ENCODE measurements at regions not wholly inside any gene's neighbourhood (a gene's known extent, or its start where the extent isn't known, plus 50 kb on each side); places are given as distances from the start of the nearest gene placed in this dataset.

- ATAC-seq = no peak
- no peaks in the 10 kb centered on the region for H3K9me3 ChIP-seq
- intact Hi-C loops (cut with DNase I) = no loop called here
- H3K27me3 ChIP-seq = peaks cover 40% of the 10 kb centered on the region
- no peak overlapping the region for H3K27ac ChIP-seq
- TF ChIP-seq CTCF (IDR thresholded peaks at IDR 0.05) = no peak
- no peak overlapping the region for H3K4me3 ChIP-seq
- H3K36me3 ChIP-seq = no peaks in the 10 kb centered on the region
- no peaks in the 10 kb centered on the region for H3K4me1 ChIP-seq
- DNase-seq = no peak
These were observed 59.3 kb upstream of the KCNA5 start for GRCh38 chr12:4984344-4984743.

GRCh38 chr12:4984971-4985370, 58.7 kb upstream of the KCNA5 start:
- DNase-seq = no peak
- Histone ChIP-seq H3K4me3 (no peak overlapping the region), H3K27me3 (peaks cover 40% of the 10 kb centered on the region), H3K36me3 (no peaks in the 10 kb centered on the region), H3K4me1 (no peaks in the 10 kb centered on the region), H3K9me3 (no peaks in the 10 kb centered on the region), H3K27ac (no peak overlapping the region)
- intact Hi-C loops (cut with DNase I) = no loop called here
- ATAC-seq = no peak
- no peak for TF ChIP-seq CTCF (IDR thresholded peaks at IDR 0.05)

- no peaks in the 10 kb centered on the region for H3K4me1 ChIP-seq
- no peaks in the 10 kb centered on the region for H3K36me3 ChIP-seq
- H3K9me3 ChIP-seq = no peaks in the 10 kb centered on the region
- intact Hi-C loops (cut with DNase I) = no loop called here
- no peak for DNase-seq
- H3K27me3 ChIP-seq = peaks cover 40% of the 10 kb centered on the region
- H3K27ac ChIP-seq = no peak overlapping the region
- TF ChIP-seq CTCF (IDR thresholded peaks at IDR 0.05) = no peak
- ATAC-seq = peak; percentile 20
- no peak overlapping the region for H3K4me3 ChIP-seq
These were observed 57.9 kb upstream of the KCNA5 start for GRCh38 chr12:4985820-4986219.

- Histone ChIP-seq H3K4me3 (no peak overlapping the region), H3K27ac (no peak overlapping the region), H3K9me3 (no peaks in the 10 kb centered on the region), H3K27me3 (peaks cover 43% of the 10 kb centered on the region), H3K36me3 (no peaks in the 10 kb centered on the region), H3K4me1 (no peaks in the 10 kb centered on the region)
- intact Hi-C loops (cut with DNase I) = no loop called here
- DNase-seq (no peak), ATAC-seq (no peak)
- TF ChIP-seq CTCF (IDR thresholded peaks at IDR 0.05) = no peak
These were observed 56.3 kb upstream of the KCNA5 start for GRCh38 chr12:4987076-4988046.

GRCh38 chr12:4991373-4991772, 52.3 kb upstream of the KCNA5 start:
- no peaks in the 10 kb centered on the region for H3K9me3 ChIP-seq
- H3K27me3 ChIP-seq = peaks cover 63% of the 10 kb centered on the region
- DNase-seq (no peak), ATAC-seq (no peak)
- no peak for TF ChIP-seq CTCF (IDR thresholded peaks at IDR 0.05)
- no peak overlapping the region for H3K4me3 ChIP-seq
- no peaks in the 10 kb centered on the region for H3K4me1 ChIP-seq
- no peaks in the 10 kb centered on the region for H3K36me3 ChIP-seq
- intact Hi-C loops (cut with DNase I) = no loop called here
- no peak overlapping the region for H3K27ac ChIP-seq

All from upper lobe of right lung (tissue), 1 donor.